ENCODE measurements at regions not wholly inside any gene's neighbourhood (a gene's known extent, or its start where the extent isn't known, plus 50 kb on each side); places are given as distances from the start of the nearest gene placed in this dataset.

GRCh38 chr5:159702826-159703225 lies 213.5 kb upstream of the ADRA1B start:
- DNase-seq (ENCODE audit: low read depth), result no peak

- DNase-seq (ENCODE audit: low read depth), result no peak
These were observed 212.1 kb upstream of the ADRA1B start for GRCh38 chr5:159704160-159704559.

GRCh38 chr5:159705948-159706347 lies 210.3 kb upstream of the ADRA1B start:
- DNase-seq (ENCODE audit: low read depth), result no peak

GRCh38 chr5:159708090-159708489 lies 208.2 kb upstream of the ADRA1B start:
- no peak for DNase-seq (ENCODE audit: low read depth)

GRCh38 chr5:159712672-159713071 lies 203.6 kb upstream of the ADRA1B start:
- no peak for DNase-seq (ENCODE audit: low read depth)

- DNase-seq (ENCODE audit: low read depth), result no peak
These were observed 203.0 kb upstream of the ADRA1B start for GRCh38 chr5:159713254-159713653.

- DNase-seq (ENCODE audit: low read depth), result no peak
These were observed 202.5 kb upstream of the ADRA1B start for GRCh38 chr5:159713773-159714172.

GRCh38 chr5:159725475-159725874 lies 190.8 kb upstream of the ADRA1B start:
- DNase-seq (ENCODE audit: low read depth), result no peak

GRCh38 chr5:159727167-159727566 lies 189.1 kb upstream of the ADRA1B start:
- DNase-seq (ENCODE audit: low read depth), result no peak

GRCh38 chr5:159730285-159730684 lies 186.0 kb upstream of the ADRA1B start:
- no peak for DNase-seq (ENCODE audit: low read depth)

- no peak for DNase-seq (ENCODE audit: low read depth)
These were observed 184.1 kb upstream of the ADRA1B start for GRCh38 chr5:159732220-159732619.

GRCh38 chr5:159734366-159734765 lies 181.9 kb upstream of the ADRA1B start:
- DNase-seq (ENCODE audit: low read depth), result no peak

GRCh38 chr5:159735036-159735435 lies 181.2 kb upstream of the ADRA1B start:
- no peak for DNase-seq (ENCODE audit: low read depth)

GRCh38 chr5:159735749-159736660 lies 180.3 kb upstream of the ADRA1B start:
- DNase-seq (ENCODE audit: low read depth), result no peak

GRCh38 chr5:159736844-159737243 lies 179.4 kb upstream of the ADRA1B start:
- DNase-seq (ENCODE audit: low read depth), result no peak

- no peak for DNase-seq (ENCODE audit: low read depth)
These were observed 179.0 kb upstream of the ADRA1B start for GRCh38 chr5:159737263-159737662.

GRCh38 chr5:159741829-159742322 lies 174.4 kb upstream of the ADRA1B start:
- DNase-seq (ENCODE audit: low read depth), result no peak

GRCh38 chr5:159743234-159743633 lies 173.0 kb upstream of the ADRA1B start:
- DNase-seq (ENCODE audit: low read depth), result no peak

GRCh38 chr5:159746707-159747106 lies 169.6 kb upstream of the ADRA1B start:
- DNase-seq (ENCODE audit: low read depth), result no peak

GRCh38 chr5:159749146-159749545 lies 167.1 kb upstream of the ADRA1B start:
- no peak for DNase-seq (ENCODE audit: low read depth)

GRCh38 chr5:159750226-159750625 lies 166.1 kb upstream of the ADRA1B start:
- DNase-seq (ENCODE audit: low read depth), result no peak

GRCh38 chr5:159751459-159751858 lies 164.8 kb upstream of the ADRA1B start:
- no peak for DNase-seq (ENCODE audit: low read depth)

- DNase-seq (ENCODE audit: low read depth), result no peak
These were observed 163.5 kb upstream of the ADRA1B start for GRCh38 chr5:159752622-159753275.

All from activated T-cell treated with anti-CD3 and anti-CD28 coated beads for 24 hours (primary cell).